WERI-Rb-1 (cell line): ENCODE measurements at regions not wholly inside any gene's neighbourhood (a gene's known extent, or its start where the extent isn't known, plus 50 kb on each side); places are given as distances from the start of the nearest gene placed in this dataset.

Source experiments
- DNase-seq: peaks from one replicate; pipeline ENCODE4 v3.0.0-alpha.2; 2020
- H3K27ac ChIP-seq: fragments of 250-450 bp; sonication (Bioruptor Pico); 2 replicates; pipeline ENCODE4 v1.5.1; 2020; ENCODE audit warnings: mild to moderate bottlenecking, moderate library complexity
- H3K27me3 ChIP-seq: fragments of 250-450 bp; sonication (Bioruptor Pico); 2 replicates; pipeline ENCODE4 v1.5.1; 2021; ENCODE audit warnings: mild to moderate bottlenecking, low read depth, moderate library complexity; ENCODE audit not compliant: insufficient read depth, severe bottlenecking
- H3K36me3 ChIP-seq: fragments of 250-450 bp; sonication (Bioruptor Pico); 2 replicates; pipeline ENCODE4 v1.5.1; 2020; ENCODE audit warnings: mild to moderate bottlenecking, moderate library complexity
- H3K4me3 ChIP-seq: 2 replicates; pipeline ENCODE4 v1.5.1; 2011; ENCODE audit warnings: low read depth, mild to moderate bottlenecking, control low read depth, low read length
- H3K9me3 ChIP-seq: fragments of 250-450 bp; sonication (Bioruptor Pico); 2 replicates; pipeline ENCODE4 v1.5.1; 2021; ENCODE audit warnings: mild to moderate bottlenecking, moderate library complexity; ENCODE audit not compliant: severe bottlenecking
- TF ChIP-seq, protein P1 (sequence below): IDR thresholded peaks from 2 replicates; pipeline ENCODE4 v1.5.1; 2011; ENCODE audit warnings: low read depth, mild to moderate bottlenecking, control low read depth, inconsistent platforms, low read length

DNA sequence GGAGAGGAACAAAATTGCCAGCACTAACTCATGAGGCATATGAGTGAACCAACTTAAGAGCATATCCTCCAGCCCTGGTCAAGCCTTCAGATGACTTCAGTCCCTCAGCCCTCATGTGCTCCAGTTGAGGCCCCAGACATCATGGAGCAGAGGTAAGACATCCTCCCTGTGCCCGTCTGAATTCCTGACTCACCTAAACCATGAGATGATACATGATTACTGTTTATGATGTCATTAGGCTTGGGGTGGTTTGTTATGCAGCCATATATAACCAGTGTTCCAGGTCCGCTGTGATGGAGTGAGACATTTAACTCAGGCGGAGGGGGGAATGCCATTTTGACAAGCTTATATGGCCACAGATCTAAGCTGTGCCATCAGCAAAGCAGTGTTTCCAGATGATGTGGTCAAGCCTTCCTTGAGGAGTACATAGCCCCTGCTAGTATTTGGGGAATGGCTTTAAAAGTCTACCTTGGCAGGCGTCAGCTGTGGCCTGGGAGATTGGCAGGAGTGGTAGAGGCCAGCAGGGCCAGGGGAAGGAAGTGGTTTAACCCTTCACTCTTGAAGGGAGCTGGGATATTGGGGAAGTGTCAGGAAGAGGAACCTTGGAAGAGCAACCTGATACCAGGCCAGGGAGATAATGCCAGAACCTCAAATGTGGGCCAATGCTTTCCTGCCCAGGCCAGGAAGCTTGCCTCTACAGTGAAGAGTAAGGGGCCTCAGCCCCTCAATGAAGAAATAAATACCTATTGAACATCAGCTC, 343.0 kb upstream of the PODXL start:
- no peaks in the 10 kb centered on the region for H3K9me3 ChIP-seq
- H3K4me3 ChIP-seq = no peak overlapping the region
- H3K36me3 ChIP-seq = no peaks in the 10 kb centered on the region
- H3K27ac ChIP-seq = no peak overlapping the region
- TF ChIP-seq, protein P1, sequence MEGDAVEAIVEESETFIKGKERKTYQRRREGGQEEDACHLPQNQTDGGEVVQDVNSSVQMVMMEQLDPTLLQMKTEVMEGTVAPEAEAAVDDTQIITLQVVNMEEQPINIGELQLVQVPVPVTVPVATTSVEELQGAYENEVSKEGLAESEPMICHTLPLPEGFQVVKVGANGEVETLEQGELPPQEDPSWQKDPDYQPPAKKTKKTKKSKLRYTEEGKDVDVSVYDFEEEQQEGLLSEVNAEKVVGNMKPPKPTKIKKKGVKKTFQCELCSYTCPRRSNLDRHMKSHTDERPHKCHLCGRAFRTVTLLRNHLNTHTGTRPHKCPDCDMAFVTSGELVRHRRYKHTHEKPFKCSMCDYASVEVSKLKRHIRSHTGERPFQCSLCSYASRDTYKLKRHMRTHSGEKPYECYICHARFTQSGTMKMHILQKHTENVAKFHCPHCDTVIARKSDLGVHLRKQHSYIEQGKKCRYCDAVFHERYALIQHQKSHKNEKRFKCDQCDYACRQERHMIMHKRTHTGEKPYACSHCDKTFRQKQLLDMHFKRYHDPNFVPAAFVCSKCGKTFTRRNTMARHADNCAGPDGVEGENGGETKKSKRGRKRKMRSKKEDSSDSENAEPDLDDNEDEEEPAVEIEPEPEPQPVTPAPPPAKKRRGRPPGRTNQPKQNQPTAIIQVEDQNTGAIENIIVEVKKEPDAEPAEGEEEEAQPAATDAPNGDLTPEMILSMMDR = no peak
- DNase-seq = no peak
- no peaks in the 10 kb centered on the region for H3K27me3 ChIP-seq

DNA sequence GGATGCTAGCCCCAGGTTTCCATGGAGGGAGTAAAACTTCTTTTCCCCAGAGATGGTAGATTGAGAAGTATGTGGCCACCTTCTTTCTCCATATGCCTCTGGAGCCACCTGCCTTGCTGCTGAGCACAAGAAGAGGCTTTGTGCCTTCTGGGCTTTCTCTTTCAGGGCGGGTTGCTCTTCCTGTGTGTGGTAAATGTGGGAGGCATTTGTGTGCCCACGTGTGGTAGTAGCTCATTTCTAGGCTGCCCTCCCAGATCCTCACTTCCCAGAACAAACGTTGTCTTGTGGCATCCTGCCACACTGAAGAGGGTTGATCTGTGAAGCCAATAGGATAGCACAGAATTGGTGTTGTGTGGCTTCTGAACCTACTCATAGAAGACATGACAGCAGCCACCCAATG, 342.0 kb upstream of the PODXL start:
- DNase-seq = no peak
- Histone ChIP-seq H3K36me3 (no peaks in the 10 kb centered on the region), H3K27me3 (no peaks in the 10 kb centered on the region), H3K9me3 (no peaks in the 10 kb centered on the region), H3K4me3 (no peak overlapping the region), H3K27ac (peak overlapping the region; percentile 86)
- TF ChIP-seq, protein P1 = no peak

DNA sequence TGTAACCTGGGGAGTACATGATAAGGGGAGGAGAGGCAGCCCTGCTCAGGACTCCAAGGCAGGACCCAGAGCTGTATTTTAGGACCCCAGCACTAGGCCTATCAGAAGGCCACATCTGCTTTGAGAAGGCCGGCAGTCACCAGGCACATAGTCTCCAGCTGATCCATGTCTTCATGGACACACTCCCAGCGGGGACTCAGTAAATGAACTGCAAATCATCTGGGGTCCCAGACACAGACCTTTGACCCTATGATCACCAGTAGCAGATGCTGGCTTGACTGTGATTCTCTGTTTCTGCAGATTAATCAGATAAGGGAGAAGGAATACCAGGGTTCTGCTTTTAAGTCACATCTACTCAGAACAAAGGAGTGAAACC, 341.4 kb upstream of the PODXL start:
- no peaks in the 10 kb centered on the region for H3K9me3 ChIP-seq
- peak overlapping the region; percentile 86 for H3K27ac ChIP-seq
- peak; percentile 45 for DNase-seq
- H3K27me3 ChIP-seq = no peaks in the 10 kb centered on the region
- peak overlapping the region; percentile 1 for H3K4me3 ChIP-seq
- TF ChIP-seq, protein P1 = no peak
- no peaks in the 10 kb centered on the region for H3K36me3 ChIP-seq

DNA sequence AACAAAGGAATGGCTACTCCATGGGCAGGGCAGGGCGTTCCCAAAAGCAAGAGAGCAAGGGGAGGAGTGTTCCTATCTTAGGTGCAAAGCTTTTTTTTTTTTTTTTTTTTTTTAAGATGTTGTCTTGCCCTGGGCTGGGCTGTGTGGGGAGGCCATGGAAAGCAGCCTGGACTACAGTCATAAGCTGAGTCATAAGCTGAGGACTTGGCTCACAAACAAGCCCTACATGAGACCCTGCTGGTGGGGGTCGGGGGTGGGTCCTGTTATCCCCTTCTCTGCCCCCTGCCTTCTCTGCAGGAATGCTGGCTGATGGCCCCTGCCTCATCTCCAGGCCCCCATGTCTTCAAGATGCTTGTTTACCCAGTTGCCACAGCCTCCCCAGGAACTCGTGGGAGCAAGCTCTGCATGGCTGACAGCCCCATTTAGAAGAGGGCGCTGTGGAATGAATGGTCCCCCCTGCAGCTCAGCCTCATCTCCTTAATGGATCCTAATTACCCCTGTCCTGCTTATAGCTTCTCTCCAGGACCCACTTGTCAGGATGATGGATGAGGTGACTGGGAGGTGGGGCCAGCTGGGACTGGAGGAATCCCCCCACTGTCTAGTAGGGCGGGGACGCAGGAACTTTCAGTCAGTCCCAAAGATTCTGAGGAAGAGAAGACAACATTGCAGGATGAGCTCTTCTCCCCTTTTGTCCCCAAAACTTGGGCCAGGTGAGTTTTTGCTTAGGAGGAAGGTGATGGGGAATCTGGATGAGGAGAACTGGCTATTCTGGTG, 340.8 kb upstream of the PODXL start:
- Histone ChIP-seq H3K27me3 (no peaks in the 10 kb centered on the region), H3K27ac (peak overlapping the region; percentile 86), H3K4me3 (peak overlapping the region; percentile 1), H3K36me3 (no peaks in the 10 kb centered on the region), H3K9me3 (no peaks in the 10 kb centered on the region)
- TF ChIP-seq, protein P1 = no peak
- peak; percentile 94 for DNase-seq

DNA sequence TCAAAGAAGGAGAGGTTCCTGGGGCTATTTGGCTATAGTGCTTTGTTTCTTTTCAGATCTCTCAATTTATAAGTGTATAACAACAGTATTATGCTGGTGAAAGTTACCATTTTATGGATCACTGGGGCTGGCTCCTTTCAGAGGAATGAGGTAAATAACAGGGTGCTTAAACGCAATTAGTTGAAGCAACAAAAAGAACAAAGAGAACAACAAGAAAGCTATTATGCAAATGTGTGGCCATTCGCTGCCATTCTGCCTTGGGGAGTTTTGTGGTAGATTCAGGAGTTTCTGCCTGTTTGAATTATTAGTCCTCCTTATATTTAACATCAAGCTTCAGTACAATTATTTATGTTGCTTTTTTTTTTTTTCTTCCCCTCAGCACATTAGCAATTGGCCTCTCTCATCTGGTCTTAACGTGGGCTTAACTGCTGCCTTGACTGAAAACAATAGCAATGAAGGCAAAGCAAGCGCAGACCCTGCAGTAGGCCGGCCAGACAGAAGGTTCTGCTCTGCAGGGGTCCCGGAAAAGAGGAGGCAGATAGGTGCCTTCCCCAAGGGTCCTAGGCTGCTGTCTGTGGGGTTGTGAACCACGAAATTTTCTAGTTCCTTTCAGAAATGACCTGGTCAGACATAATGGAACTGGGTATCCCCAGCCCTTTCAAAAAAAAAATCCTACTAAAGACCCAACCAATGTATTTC, 339.9 kb upstream of the PODXL start:
- Histone ChIP-seq H3K36me3 (no peaks in the 10 kb centered on the region), H3K27ac (peak overlapping the region; percentile 86), H3K9me3 (no peaks in the 10 kb centered on the region), H3K27me3 (no peaks in the 10 kb centered on the region), H3K4me3 (no peak overlapping the region)
- TF ChIP-seq, protein P1 = no peak
- DNase-seq = no peak
